ENCODE measurements at regions not wholly inside any gene's neighbourhood (a gene's known extent, or its start where the extent isn't known, plus 50 kb on each side); places are given as distances from the start of the nearest gene placed in this dataset.
A peak's percentile ranks its signal among the peaks of the same experiment; 100 is the strongest.

DNA sequence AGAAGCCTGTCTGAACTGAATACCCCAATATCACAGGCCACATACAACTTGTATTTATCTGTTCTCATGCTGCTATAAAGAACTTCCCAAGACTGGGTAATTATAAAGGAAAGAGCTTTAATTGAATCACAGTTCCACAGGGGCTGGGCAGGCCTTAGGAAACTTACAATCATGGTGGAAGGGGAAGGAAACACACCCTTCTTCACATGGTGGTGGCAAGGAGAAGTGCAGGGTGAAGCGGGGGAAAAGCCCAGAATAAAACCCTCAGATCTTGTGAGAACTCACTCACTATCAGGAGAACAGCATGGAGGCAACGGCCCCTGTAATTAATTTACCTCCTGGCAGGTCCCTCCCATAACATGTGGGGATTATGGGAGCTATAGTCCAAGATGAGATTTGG is 50.3 kb upstream of the FNDC1 start:
- Mint-ChIP-seq H3K27me3 (no peaks in the 10 kb centered on the region), H3K27ac (no peak overlapping the region), H3K4me3 (no peak overlapping the region), H3K36me3 (ENCODE audit: low read depth) (no peaks in the 10 kb centered on the region), H3K4me1 (ENCODE audit: low read depth) (no peaks in the 10 kb centered on the region), H3K9me3 (no peaks in the 10 kb centered on the region)
- DNase-seq, result peak in 2 of 14 experiments; percentile 49
- ATAC-seq (ENCODE audit: poor library complexity), result no peak
- ChIA-PET CTCF (interaction anchor here (1.6 to 2.1 kb wide), 3 partner anchors 16 to 110 kb away, joined by 4 to 9 read pairs (median 6); no protein-coding TSS in a partner anchor), POLR2A (no interaction called here)
- no peak for TF ChIP-seq CTCF (IDR thresholded peaks at IDR 0.05)
- intact Hi-C loops (cut with DNase I, micrococcal nuclease), result no loop called here
- Histone ChIP-seq H3K27me3 (ENCODE audit: control insufficient read depth in 1 of 2, insufficient read depth in 2 of 2, low read length in 2 of 2) (no peaks in the 10 kb centered on the region), H3K4me1 (ENCODE audit: insufficient read depth, low read length) (peaks cover 16% of the 10 kb centered on the region), H3K4me3 (ENCODE audit: low read length) (no peak overlapping the region), H3K27ac (ENCODE audit: low read depth in 1 of 2, low read length in 2 of 2) (no peak overlapping the region), H3K9me3 (ENCODE audit: control insufficient read depth in 1 of 2, insufficient read depth in 1 of 2, low read length in 2 of 2) (no peaks in the 10 kb centered on the region), H3K36me3 (ENCODE audit: insufficient read depth, low read length) (no peaks in the 10 kb centered on the region)

GRCh38 chr6:159117563-159117962 is 51.6 kb upstream of the FNDC1 start:
- Histone ChIP-seq H3K4me3 (ENCODE audit: low read length) (no peak overlapping the region), H3K36me3 (ENCODE audit: insufficient read depth, low read length) (no peaks in the 10 kb centered on the region), H3K27ac (ENCODE audit: low read depth in 1 of 2, low read length in 2 of 2) (no peak overlapping the region), H3K27me3 (ENCODE audit: control insufficient read depth in 1 of 2, insufficient read depth in 2 of 2, low read length in 2 of 2) (no peaks in the 10 kb centered on the region), H3K4me1 (ENCODE audit: insufficient read depth, low read length) (peaks cover 28% of the 10 kb centered on the region), H3K9me3 (ENCODE audit: control insufficient read depth in 1 of 2, insufficient read depth in 1 of 2, low read length in 2 of 2) (no peaks in the 10 kb centered on the region)
- peak in 2 of 14 experiments; percentile 58 to 74 for DNase-seq
- Mint-ChIP-seq H3K9me3 (no peaks in the 10 kb centered on the region), H3K27me3 (no peaks in the 10 kb centered on the region), H3K4me1 (ENCODE audit: low read depth) (no peaks in the 10 kb centered on the region), H3K36me3 (ENCODE audit: low read depth) (no peaks in the 10 kb centered on the region), H3K27ac (no peak overlapping the region), H3K4me3 (no peak overlapping the region)
- CTCF ChIA-PET, result interaction anchor here (1.6 kb wide), 1 partner anchor 109 kb away, joined by 6 read pairs; no protein-coding TSS in a partner anchor
- POLR2A ChIA-PET, result no interaction called here
- ATAC-seq (ENCODE audit: poor library complexity), result no peak
- TF ChIP-seq CTCF (IDR thresholded peaks at IDR 0.05), result no peak
- intact Hi-C loops (cut with DNase I, micrococcal nuclease), result no loop called here

- CTCF ChIA-PET, result interaction anchor here (1.8 kb wide), 1 partner anchor 75 kb away, joined by 7 read pairs; no protein-coding TSS in a partner anchor
These were observed 52.2 kb upstream of the FNDC1 start for GRCh38 chr6:159117046-159117445.

More at GRCh38 chr6:159117046-159117445, 52.2 kb upstream of the FNDC1 start:
- H3K9me3 ChIP-seq (ENCODE audit: control insufficient read depth in 1 of 2, insufficient read depth in 1 of 2, low read length in 2 of 2), result no peaks in the 10 kb centered on the region
- Mint-ChIP-seq H3K27me3 (no peaks in the 10 kb centered on the region), H3K9me3 (no peaks in the 10 kb centered on the region), H3K4me1 (ENCODE audit: low read depth) (no peaks in the 10 kb centered on the region), H3K36me3 (ENCODE audit: low read depth) (no peaks in the 10 kb centered on the region), H3K4me3 (no peak overlapping the region), H3K27ac (no peak overlapping the region)
- POLR2A ChIA-PET, result no interaction called here
- no peak for TF ChIP-seq CTCF (IDR thresholded peaks at IDR 0.05)
- intact Hi-C loops (cut with DNase I, micrococcal nuclease), result no loop called here
- H3K36me3 ChIP-seq (ENCODE audit: insufficient read depth, low read length), result no peaks in the 10 kb centered on the region
- peak overlapping the region in 1 of 2 donors; percentile 31 for H3K27ac ChIP-seq (ENCODE audit: low read depth in 1 of 2, low read length in 2 of 2)
- no peak overlapping the region for H3K4me3 ChIP-seq (ENCODE audit: low read length)
- no peak for ATAC-seq (ENCODE audit: poor library complexity)
- H3K27me3 ChIP-seq (ENCODE audit: control insufficient read depth in 1 of 2, insufficient read depth in 2 of 2, low read length in 2 of 2), result no peaks in the 10 kb centered on the region
- DNase-seq, result no peak
- H3K4me1 ChIP-seq (ENCODE audit: insufficient read depth, low read length), result peaks cover 28% of the 10 kb centered on the region

Data from CD4-positive, alpha-beta T cell (primary cell).